HEK293T (cell line): ENCODE measurements at regions not wholly inside any gene's neighbourhood (a gene's known extent, or its start where the extent isn't known, plus 50 kb on each side); places are given as distances from the start of the nearest gene placed in this dataset.

Source experiments
- ARNT ChIP-seq: fragments of 450-650 bp; IDR thresholded peaks from 2 replicates; pipeline ENCODE4 v1.6.1; 2017; ENCODE audit warnings: mild to moderate bottlenecking
- BHLHE40 ChIP-seq: fragments of 450-650 bp; IDR thresholded peaks from 2 replicates; pipeline ENCODE4 v1.6.1; 2016; ENCODE audit warnings: mild to moderate bottlenecking, moderate library complexity, borderline replicate concordance
- CTBP1 ChIP-seq: fragments of 450-650 bp; IDR thresholded peaks from 2 replicates; pipeline ENCODE4 v1.6.1; 2016; ENCODE audit warnings: borderline replicate concordance
- FOXA1 ChIP-seq: fragments of 450-650 bp; IDR thresholded peaks from 2 replicates; pipeline ENCODE4 v1.6.1; 2016; ENCODE audit warnings: mild to moderate bottlenecking
- FOXK2 ChIP-seq: fragments of 450-650 bp; IDR thresholded peaks from 2 replicates; pipeline ENCODE4 v1.6.1; 2016; ENCODE audit warnings: mild to moderate bottlenecking
- HDGF ChIP-seq: fragments of 450-650 bp; IDR thresholded peaks from 2 replicates; pipeline ENCODE4 v1.6.1; 2017; ENCODE audit warnings: antibody characterized with exemption, borderline replicate concordance
- L3MBTL2 ChIP-seq: fragments of 450-650 bp; conservative IDR thresholded peaks from 2 replicates; pipeline ENCODE4 v1.6.1; 2016; ENCODE audit warnings: mild to moderate bottlenecking
- NFRKB ChIP-seq: fragments of 450-650 bp; IDR thresholded peaks from 2 replicates; pipeline ENCODE4 v1.6.1; 2016; ENCODE audit warnings: mild to moderate bottlenecking, moderate library complexity
- SP1 ChIP-seq: fragments of 450-650 bp; IDR thresholded peaks from 2 replicates; pipeline ENCODE4 v1.6.1; 2017
- SUZ12 ChIP-seq: fragments of 450-650 bp; IDR thresholded peaks from 2 replicates; pipeline ENCODE4 v1.6.1; 2016; ENCODE audit warnings: mild to moderate bottlenecking
- TARDBP ChIP-seq: fragments of 450-650 bp; IDR thresholded peaks from 2 replicates; pipeline ENCODE4 v1.6.1; 2016
- ZNF384 ChIP-seq: fragments of 450-650 bp; IDR thresholded peaks from 2 replicates; pipeline ENCODE4 v1.6.1; 2016
- TF ChIP-seq, protein P1 (sequence below): fragments of 450-650 bp; IDR thresholded peaks from 2 replicates; pipeline ENCODE4 v1.6.1; 2016

DNA sequence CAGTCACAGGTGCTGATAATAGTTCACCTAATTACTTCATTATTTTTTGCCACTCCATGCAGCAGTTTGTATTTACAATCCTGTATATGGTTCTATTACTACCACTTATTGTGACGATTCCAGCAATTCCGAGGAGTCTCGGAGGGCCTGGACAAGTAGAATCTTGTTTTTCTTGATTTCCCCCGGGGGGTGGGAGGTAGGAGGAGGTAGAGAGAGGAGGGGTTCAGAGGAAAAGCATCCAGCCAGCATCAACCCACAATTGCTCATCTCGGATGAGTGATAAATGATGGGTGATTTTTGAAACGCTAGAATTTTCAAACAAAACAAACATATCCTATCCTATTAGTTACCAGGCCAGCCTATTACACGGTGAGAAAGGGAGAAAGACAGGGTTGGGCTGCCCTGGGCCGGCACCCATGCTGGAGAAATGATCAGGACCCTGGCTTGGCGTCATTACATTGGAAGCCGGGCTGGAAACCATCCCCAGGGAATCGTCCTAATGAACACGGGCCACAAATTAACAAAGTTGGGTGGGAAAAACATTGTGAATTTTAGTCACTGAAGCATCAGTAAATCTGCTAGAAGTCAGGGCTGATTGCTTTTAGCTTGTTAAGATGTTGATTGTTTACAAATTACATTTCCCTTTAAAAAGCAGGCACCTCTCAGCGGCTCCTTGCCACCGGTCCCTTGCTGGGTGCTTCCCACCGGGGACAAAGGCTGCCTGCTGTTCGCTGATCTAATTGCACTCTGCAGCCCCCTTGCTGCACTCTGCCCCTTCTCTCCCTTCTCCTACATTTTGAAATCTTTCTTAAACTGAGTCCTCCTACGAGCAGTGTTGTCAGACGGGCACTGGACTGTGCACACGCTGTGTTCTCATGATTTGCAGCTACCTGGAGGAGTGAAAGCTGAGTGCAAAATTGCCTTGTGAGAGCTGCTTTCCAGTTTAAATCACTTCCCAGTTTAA, 95.5 kb downstream of the FAM204A start:
- TF ChIP-seq BHLHE40, result no peak
- no peak for TF ChIP-seq TARDBP
- TF ChIP-seq FOXA1, result no peak
- no peak for TF ChIP-seq SP1
- TF ChIP-seq ARNT, result no peak
- TF ChIP-seq L3MBTL2, result no peak
- TF ChIP-seq ZNF384, result no peak
- no peak for TF ChIP-seq FOXK2
- no peak for TF ChIP-seq SUZ12
- TF ChIP-seq CTBP1, result no peak
- no peak for TF ChIP-seq HDGF
- TF ChIP-seq, protein P1, sequence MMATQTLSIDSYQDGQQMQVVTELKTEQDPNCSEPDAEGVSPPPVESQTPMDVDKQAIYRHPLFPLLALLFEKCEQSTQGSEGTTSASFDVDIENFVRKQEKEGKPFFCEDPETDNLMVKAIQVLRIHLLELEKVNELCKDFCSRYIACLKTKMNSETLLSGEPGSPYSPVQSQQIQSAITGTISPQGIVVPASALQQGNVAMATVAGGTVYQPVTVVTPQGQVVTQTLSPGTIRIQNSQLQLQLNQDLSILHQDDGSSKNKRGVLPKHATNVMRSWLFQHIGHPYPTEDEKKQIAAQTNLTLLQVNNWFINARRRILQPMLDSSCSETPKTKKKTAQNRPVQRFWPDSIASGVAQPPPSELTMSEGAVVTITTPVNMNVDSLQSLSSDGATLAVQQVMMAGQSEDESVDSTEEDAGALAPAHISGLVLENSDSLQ, result no peak
- no peak for TF ChIP-seq NFRKB
